GM12875 (cell line): ENCODE measurements at regions not wholly inside any gene's neighbourhood (a gene's known extent, or its start where the extent isn't known, plus 50 kb on each side); places are given as distances from the start of the nearest gene placed in this dataset.

Experiments
- H3K4me3 ChIP-seq: one replicate; pipeline ENCODE4 v1.5.1; 2011; ENCODE audit warnings: low read depth, low read length, control low read depth
- CTCF ChIP-seq: IDR thresholded peaks from 2 replicates; pipeline ENCODE4 v1.5.1; 2011; ENCODE audit warnings: low read depth, mild to moderate bottlenecking, control low read depth, inconsistent platforms, low read length, moderate library complexity, borderline replicate concordance; ENCODE audit not compliant: insufficient read depth

DNA sequence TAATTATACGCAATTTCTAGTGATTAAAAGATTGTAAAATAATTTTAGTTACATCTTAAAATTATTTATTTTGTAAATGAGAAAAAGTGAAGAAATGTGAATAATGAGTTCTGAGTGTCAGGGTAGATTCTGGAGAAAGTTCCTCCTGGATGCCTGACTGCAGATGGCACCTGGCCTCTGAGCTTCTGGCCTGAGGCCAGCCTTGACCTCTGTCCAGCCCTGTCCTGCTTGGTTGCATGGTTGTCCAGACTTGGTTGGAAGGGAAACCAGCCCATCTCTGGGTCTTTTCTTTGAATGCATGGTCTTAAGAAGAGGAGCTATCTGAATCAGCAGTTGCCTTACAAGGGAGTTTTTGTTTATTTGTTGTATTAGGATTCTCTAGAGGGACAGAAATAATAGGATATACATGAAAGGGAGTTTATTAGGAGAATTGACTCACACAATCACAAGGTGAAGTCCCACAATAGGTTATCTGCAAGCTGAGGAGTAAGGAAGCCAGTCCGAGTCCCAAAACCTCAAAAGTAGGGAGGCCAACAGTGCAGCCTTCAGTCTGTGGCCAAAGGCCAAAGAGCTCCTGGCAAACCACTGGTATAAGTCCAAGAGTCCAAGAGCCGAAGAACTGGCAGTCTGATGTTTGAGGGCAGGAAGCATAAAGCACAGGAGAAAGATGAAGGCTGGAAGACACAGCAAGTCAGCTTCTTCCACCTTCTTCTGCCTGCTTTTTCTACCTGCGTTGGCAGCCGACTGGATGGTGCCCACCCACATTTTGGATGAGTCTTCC is 385.8 kb downstream of the ZNF536 start:
- no peak for TF ChIP-seq CTCF
- no peak overlapping the region for H3K4me3 ChIP-seq

GRCh38 chr19:30757104-30757836 is 385.1 kb downstream of the ZNF536 start:
- TF ChIP-seq CTCF, result no peak
- H3K4me3 ChIP-seq, result no peak overlapping the region

DNA sequence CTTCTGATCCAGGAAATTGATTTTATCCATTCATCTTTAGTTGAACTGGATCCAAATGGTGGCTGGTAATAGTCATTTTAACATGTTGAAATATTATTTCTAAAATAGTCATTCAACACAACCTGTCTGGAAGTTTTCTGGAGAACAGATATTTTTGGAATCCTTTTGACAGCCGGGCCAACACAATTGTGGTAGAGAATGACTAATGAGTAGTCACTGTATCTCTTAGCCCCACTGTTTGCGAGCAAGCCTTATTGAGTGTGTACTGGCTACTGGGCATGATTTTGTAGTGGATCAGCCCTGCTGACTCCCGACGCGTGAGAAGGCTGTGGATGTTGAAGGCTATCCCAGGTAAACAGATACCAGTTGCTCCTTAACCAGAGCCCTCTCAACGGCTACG is 383.4 kb downstream of the ZNF536 start:
- H3K4me3 ChIP-seq, result no peak overlapping the region
- TF ChIP-seq CTCF, result no peak

DNA sequence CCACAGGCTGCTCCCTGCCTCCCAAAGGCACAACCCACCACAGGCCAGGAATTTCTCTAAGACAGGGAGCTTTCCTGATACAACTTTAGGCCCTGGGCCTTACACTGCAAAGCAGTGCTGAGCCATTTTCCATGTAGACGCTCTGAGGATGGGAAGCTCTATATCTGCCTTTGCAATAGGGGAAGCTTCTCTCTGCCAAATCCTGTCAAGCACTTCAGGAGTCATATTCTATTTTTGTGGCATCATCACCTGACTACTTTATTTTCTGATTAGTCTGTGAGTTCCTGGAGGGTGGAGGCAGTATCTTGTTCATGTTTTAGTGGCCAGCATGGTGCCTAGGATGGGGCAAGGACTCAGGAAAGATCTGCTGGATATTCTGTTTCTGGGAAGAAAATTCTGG is 382.0 kb downstream of the ZNF536 start:
- H3K4me3 ChIP-seq, result no peak overlapping the region
- no peak for TF ChIP-seq CTCF

GRCh38 chr19:30752876-30753275 is 380.7 kb downstream of the ZNF536 start:
- no peak overlapping the region for H3K4me3 ChIP-seq
- TF ChIP-seq CTCF, result no peak

DNA sequence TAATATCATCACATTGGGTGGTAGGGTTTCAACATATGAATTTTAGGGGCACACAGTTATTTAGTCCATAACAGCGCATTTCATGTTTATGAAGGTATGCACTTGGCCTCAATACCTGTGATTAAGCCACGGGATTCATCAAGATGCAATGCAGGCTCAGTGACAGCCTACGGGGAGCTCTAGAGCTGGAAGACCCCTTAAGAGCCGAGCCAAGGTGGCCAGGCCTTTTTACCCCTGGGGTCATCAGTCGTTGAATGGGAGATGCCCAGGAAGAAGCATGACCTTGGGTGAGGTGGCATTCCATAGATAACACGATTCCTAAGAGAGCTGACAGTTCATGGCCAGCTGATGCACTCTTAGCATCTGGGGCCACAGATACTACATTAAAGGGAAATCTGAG is 380.0 kb downstream of the ZNF536 start:
- H3K4me3 ChIP-seq, result no peak overlapping the region
- TF ChIP-seq CTCF, result no peak
